CD14-positive monocyte (primary cell): ENCODE measurements at regions not wholly inside any gene's neighbourhood (a gene's known extent, or its start where the extent isn't known, plus 50 kb on each side); places are given as distances from the start of the nearest gene placed in this dataset.

Experiments used
- DNase-seq, 3 donors: peaks; one replicate each; pipeline ENCODE4 v3.0.0-alpha.2; 2011 to 2022
- H2AFZ ChIP-seq: 2 replicates; pipeline ENCODE4 v1.6.0; 2012; ENCODE audit warnings: mild to moderate bottlenecking, low read depth, low read length, inconsistent platforms; ENCODE audit not compliant: insufficient read depth, poor library complexity, severe bottlenecking
- H3K27ac ChIP-seq, 2 donors: 1 replicate in 1 of 2; 2 replicates in 1 of 2; pipeline ENCODE4 v1.5.1; 2012 to 2013; ENCODE audit warnings: low read length in 2 of 2, control low read depth in 1 of 2, inconsistent platforms in 1 of 2, low read depth in 1 of 2, mild to moderate bottlenecking in 1 of 2
- H3K27me3 ChIP-seq, 2 donors: one replicate each; pipeline versions ENCODE4 v1.6.0 to v1.6.1; 2011 to 2013; ENCODE audit warnings: low read length in 2 of 2; ENCODE audit not compliant: control insufficient read depth in 2 of 2, insufficient read depth in 2 of 2
- H3K36me3 ChIP-seq, 2 donors: replicated peaks in 1 of 2; 1 replicate in 1 of 2; 2 replicates in 1 of 2; pipeline versions ENCODE4 v1.5.1 to v1.6.1; 2012 to 2013; ENCODE audit warnings: low read length in 2 of 2, control low read depth in 1 of 2, inconsistent platforms in 1 of 2, mild to moderate bottlenecking in 1 of 2; ENCODE audit not compliant: insufficient read depth in 2 of 2, control insufficient read depth in 1 of 2
- H3K4me1 ChIP-seq, 2 donors: 1 replicate in 1 of 2; 2 replicates in 1 of 2; pipeline versions ENCODE4 v1.5.1 to v1.6.1; 2012 to 2013; ENCODE audit warnings: low read length in 2 of 2, control low read depth in 1 of 2, inconsistent platforms in 1 of 2, mild to moderate bottlenecking in 1 of 2, moderate library complexity in 1 of 2; ENCODE audit not compliant: insufficient read depth in 2 of 2, control insufficient read depth in 1 of 2
- H3K4me2 ChIP-seq: replicated peaks from 2 replicates; pipeline ENCODE3; 2012; ENCODE audit warnings: low read length, moderate library complexity, mild to moderate bottlenecking; ENCODE audit not compliant: poor library complexity, severe bottlenecking; ENCODE audit errors: extremely low read depth
- H3K4me3 ChIP-seq, 3 experiments: fragments of 200-600 bp in 1 of 3; sonication (generic) in 1 of 3; replicated peaks in 1 of 3; 1 replicate in 2 of 3; 2 replicates in 1 of 3; pipeline ENCODE4 v1.5.1; 2011 to 2013; ENCODE audit warnings: low read length in 3 of 3, mild to moderate bottlenecking in 3 of 3, control low read depth in 2 of 3, low read depth in 2 of 3, inconsistent platforms in 1 of 3, moderate library complexity in 1 of 3
- H3K79me2 ChIP-seq: 2 replicates; pipeline ENCODE4 v1.6.0; 2012; ENCODE audit warnings: mild to moderate bottlenecking, control low read depth, inconsistent platforms, low read length, moderate library complexity; ENCODE audit not compliant: insufficient read depth
- H3K9ac ChIP-seq: 2 replicates; pipeline ENCODE4 v1.6.0; 2017; ENCODE audit warnings: low read length, mild to moderate bottlenecking; ENCODE audit not compliant: insufficient read depth, poor library complexity, severe bottlenecking
- H3K9me3 ChIP-seq, 2 donors: replicated peaks in 1 of 2; 1 replicate in 1 of 2; 2 replicates in 1 of 2; pipeline versions ENCODE4 v1.5.1 to v1.6.1; 2012 to 2013; ENCODE audit warnings: low read length in 2 of 2, control low read depth in 1 of 2; ENCODE audit not compliant: control insufficient read depth in 1 of 2, insufficient read depth in 1 of 2
- H4K20me1 ChIP-seq: 2 replicates; pipeline ENCODE4 v1.6.0; 2012; ENCODE audit warnings: mild to moderate bottlenecking, low read length, control low read depth, moderate library complexity; ENCODE audit not compliant: insufficient read depth
- H3K27ac Mint-ChIP-seq, 7 donors: one replicate each; pipeline ENCODE4 v1.8.0; 2020; ENCODE audit warnings: mild to moderate bottlenecking in 7 of 7, mixed read lengths in 7 of 7, moderate library complexity in 6 of 7, inconsistent platforms in 2 of 7
- H3K27me3 Mint-ChIP-seq, 3 donors: one replicate each; pipeline ENCODE4 v1.8.0; 2021 to 2022; ENCODE audit warnings: low read depth in 3 of 3, mild to moderate bottlenecking in 3 of 3, mixed read lengths in 3 of 3, moderate library complexity in 3 of 3, inconsistent platforms in 1 of 3
- H3K36me3 Mint-ChIP-seq, 2 donors: one replicate each; pipeline ENCODE4 v1.8.0; 2020; ENCODE audit warnings: mixed read lengths in 2 of 2, inconsistent platforms in 1 of 2, mild to moderate bottlenecking in 1 of 2
- H3K4me1 Mint-ChIP-seq: one replicate; pipeline ENCODE4 v1.8.0; 2020; ENCODE audit warnings: mild to moderate bottlenecking, mixed read lengths
- H3K4me3 Mint-ChIP-seq, 2 donors: one replicate each; pipeline ENCODE4 v1.8.0; 2020; ENCODE audit warnings: mild to moderate bottlenecking in 2 of 2, mixed read lengths in 2 of 2, moderate library complexity in 1 of 2
- H3K9me3 Mint-ChIP-seq, 7 donors: one replicate each; pipeline ENCODE4 v1.8.0; 2020 to 2022; ENCODE audit warnings: mixed read lengths in 7 of 7, mild to moderate bottlenecking in 6 of 7, moderate library complexity in 6 of 7, inconsistent platforms in 2 of 7
- WGBS: methylation state at CpG from one replicate; pipeline ENCODE4 v1.1.5; 2013; ENCODE audit warnings: missing lambda C conversion rate; ENCODE audit not compliant: insufficient coverage; 5-methylcytosine and 5-hydroxymethylcytosine counted together
- intact Hi-C, 2 donors: fragments of 100-400 bp; cut with micrococcal nuclease; formaldehyde crosslinking; loops; one replicate each; pipeline versions ENCODE4 v1.15.0 to v1.15.1; 2023
- TF ChIP-seq, protein P1 (sequence below): fragments of 200-600 bp; IDR thresholded peaks from one replicate; pipeline ENCODE4 v1.8.0; 2022; ENCODE audit warnings: antibody characterized with exemption, mild to moderate bottlenecking

- Histone ChIP-seq H3K9me3 (peaks cover 0 to 7% of the 10 kb centered on the region in 2 donors), H3K79me2 (no peaks in the 10 kb centered on the region), H3K27me3 (no peaks in the 10 kb centered on the region), H3K9ac (no peak overlapping the region), H3K4me1 (no peaks in the 10 kb centered on the region), H3K27ac (no peak overlapping the region), H3K4me3 (no peak overlapping the region), H4K20me1 (no peaks in the 10 kb centered on the region), H2AFZ (no peak overlapping the region), H3K36me3 (no peaks in the 10 kb centered on the region), H3K4me2 (no peak overlapping the region)
- DNase-seq, result no peak
- TF ChIP-seq, protein P1, sequence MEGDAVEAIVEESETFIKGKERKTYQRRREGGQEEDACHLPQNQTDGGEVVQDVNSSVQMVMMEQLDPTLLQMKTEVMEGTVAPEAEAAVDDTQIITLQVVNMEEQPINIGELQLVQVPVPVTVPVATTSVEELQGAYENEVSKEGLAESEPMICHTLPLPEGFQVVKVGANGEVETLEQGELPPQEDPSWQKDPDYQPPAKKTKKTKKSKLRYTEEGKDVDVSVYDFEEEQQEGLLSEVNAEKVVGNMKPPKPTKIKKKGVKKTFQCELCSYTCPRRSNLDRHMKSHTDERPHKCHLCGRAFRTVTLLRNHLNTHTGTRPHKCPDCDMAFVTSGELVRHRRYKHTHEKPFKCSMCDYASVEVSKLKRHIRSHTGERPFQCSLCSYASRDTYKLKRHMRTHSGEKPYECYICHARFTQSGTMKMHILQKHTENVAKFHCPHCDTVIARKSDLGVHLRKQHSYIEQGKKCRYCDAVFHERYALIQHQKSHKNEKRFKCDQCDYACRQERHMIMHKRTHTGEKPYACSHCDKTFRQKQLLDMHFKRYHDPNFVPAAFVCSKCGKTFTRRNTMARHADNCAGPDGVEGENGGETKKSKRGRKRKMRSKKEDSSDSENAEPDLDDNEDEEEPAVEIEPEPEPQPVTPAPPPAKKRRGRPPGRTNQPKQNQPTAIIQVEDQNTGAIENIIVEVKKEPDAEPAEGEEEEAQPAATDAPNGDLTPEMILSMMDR, result no peak
- no peak overlapping the region for H3K4me3 Mint-ChIP-seq
- H3K27me3 Mint-ChIP-seq, result peaks cover 0 to 2% (median 1%) of the 10 kb centered on the region in 3 donors
- H3K36me3 Mint-ChIP-seq, result no peaks in the 10 kb centered on the region
- H3K9me3 Mint-ChIP-seq, result peaks cover 0 to 6% (median 3%) of the 10 kb centered on the region in 7 donors
- 95% methylated on average over 3 of the region's 4 CpGs for WGBS
- intact Hi-C loops, result no loop called here
- no peaks in the 10 kb centered on the region for H3K4me1 Mint-ChIP-seq
- H3K27ac Mint-ChIP-seq, result no peak overlapping the region
These were observed 135.9 kb upstream of the ADRA1D start for GRCh38 chr20:4384961-4385360.

GRCh38 chr20:4383961-4384360, 134.9 kb upstream of the ADRA1D start:
- no peaks in the 10 kb centered on the region for H3K36me3 Mint-ChIP-seq
- H3K4me3 ChIP-seq, result no peak overlapping the region
- TF ChIP-seq, protein P1, result no peak

More at GRCh38 chr20:4383961-4384360, 134.9 kb upstream of the ADRA1D start:
- Histone ChIP-seq H3K36me3 (no peaks in the 10 kb centered on the region), H3K9me3 (peaks cover 0 to 7% of the 10 kb centered on the region in 2 donors), H3K4me1 (no peaks in the 10 kb centered on the region), H3K27me3 (no peaks in the 10 kb centered on the region), H3K27ac (no peak overlapping the region), H3K4me2 (no peak overlapping the region), H2AFZ (no peak overlapping the region), H3K79me2 (no peaks in the 10 kb centered on the region), H3K9ac (no peak overlapping the region), H4K20me1 (no peaks in the 10 kb centered on the region)
- no peak overlapping the region for H3K27ac Mint-ChIP-seq
- no peaks in the 10 kb centered on the region for H3K4me1 Mint-ChIP-seq
- DNase-seq, result no peak
- no peak overlapping the region for H3K4me3 Mint-ChIP-seq
- WGBS, result 80% methylated on average over 1 of the region's 5 CpGs
- peaks cover 0 to 6% (median 3%) of the 10 kb centered on the region in 7 donors for H3K9me3 Mint-ChIP-seq
- peaks cover 0 to 2% (median 1%) of the 10 kb centered on the region in 3 donors for H3K27me3 Mint-ChIP-seq
- intact Hi-C loops, result no loop called here
